GM19372 (cell line): ENCODE measurements at regions not wholly inside any gene's neighbourhood (a gene's known extent, or its start where the extent isn't known, plus 50 kb on each side); places are given as distances from the start of the nearest gene placed in this dataset.

ENCODE experiments used
- ATAC-seq: cut with Tn5 transposase; IDR thresholded peaks from one replicate; pipeline ENCODE4 v1.9.1; 2021; ENCODE audit warnings: mild to moderate bottlenecking, low read depth, moderate library complexity; ENCODE audit not compliant: unreplicated experiment

DNA sequence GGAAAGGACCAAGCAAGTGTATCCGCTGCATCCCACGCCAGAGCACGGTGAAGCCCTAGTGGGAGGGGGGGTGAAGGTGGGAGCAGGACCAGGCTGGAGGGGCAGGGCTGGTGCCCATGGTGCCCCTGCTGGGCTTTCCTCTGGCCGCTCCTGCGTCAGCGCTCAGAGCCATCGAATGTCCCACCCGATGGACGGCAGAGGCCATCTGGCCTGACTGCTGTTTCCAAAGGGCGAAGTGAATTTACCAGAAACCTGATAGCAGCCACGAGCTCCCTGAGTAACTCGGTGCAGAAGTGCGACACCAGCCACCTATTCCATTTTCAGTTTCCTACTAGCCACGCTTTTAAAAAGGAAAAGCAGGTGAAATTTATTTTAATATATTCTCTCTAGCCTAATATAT is 203.6 kb upstream of the CIBAR2 start:
- no peak for ATAC-seq

GRCh38 chr16:85316321-85316919 is 204.1 kb upstream of the CIBAR2 start:
- ATAC-seq: no peak

DNA sequence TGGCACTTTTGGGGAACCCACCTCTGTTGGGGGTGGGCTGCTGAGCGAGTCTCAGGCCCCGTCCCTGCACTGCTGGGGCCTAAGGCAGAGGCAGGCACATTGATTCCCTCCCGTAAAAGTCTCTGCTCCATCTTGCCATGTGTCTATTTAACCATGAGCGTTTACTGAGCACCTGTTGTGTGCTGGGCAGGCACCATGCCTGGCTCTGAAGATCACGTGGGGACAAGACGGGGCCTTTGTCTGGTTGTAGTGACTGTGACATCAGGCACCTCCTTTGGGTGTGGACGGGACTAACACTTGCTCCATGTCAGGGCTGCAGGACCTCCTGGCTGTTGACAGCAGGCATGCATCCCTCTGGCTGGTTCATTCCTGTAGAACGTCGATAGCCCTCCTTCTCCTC is 204.7 kb upstream of the CIBAR2 start:
- ATAC-seq: no peak

GRCh38 chr16:85317704-85318103 is 205.4 kb upstream of the CIBAR2 start:
- no peak for ATAC-seq

- ATAC-seq: no peak
Observed at GRCh38 chr16:85319208-85319983, 207.1 kb upstream of the CIBAR2 start.

GRCh38 chr16:85319984-85320440 is 207.7 kb upstream of the CIBAR2 start:
- no peak for ATAC-seq

DNA sequence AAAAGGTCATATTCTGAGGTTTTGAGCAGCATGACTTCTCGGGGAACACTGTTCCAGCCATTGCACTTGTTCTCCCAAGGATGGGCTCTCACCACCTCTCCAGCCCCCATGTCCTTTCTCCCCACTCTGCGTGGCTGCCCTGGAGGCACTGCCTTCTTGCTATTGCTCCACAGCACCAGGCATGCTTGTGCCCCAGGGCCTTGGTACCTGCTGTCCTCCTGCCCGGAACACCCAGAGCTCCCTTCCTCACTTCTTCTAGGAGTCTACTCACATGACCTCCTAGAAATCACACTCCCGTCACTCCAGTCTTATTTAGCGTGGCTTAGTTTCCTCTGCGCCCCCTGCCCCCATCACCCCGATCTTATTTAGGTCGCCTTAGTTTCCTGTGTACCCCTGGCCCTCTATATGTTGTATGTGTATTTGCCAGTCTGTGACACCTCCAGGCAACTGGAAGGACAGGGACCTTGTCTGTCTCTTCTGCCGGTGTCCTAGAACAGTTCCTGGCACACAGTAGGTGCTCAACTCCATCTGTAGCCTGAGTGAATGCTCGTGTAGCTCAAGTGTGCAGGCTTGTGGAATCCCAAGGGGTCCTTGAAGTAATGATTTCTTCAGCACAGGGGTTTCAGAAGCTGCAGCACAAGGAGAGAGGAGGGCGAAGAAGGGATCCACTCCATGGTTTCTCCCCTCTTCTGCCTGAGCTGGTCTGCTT is 208.6 kb upstream of the CIBAR2 start:
- no peak for ATAC-seq

GRCh38 chr16:85321509-85322271 is 209.4 kb upstream of the CIBAR2 start:
- no peak for ATAC-seq

DNA sequence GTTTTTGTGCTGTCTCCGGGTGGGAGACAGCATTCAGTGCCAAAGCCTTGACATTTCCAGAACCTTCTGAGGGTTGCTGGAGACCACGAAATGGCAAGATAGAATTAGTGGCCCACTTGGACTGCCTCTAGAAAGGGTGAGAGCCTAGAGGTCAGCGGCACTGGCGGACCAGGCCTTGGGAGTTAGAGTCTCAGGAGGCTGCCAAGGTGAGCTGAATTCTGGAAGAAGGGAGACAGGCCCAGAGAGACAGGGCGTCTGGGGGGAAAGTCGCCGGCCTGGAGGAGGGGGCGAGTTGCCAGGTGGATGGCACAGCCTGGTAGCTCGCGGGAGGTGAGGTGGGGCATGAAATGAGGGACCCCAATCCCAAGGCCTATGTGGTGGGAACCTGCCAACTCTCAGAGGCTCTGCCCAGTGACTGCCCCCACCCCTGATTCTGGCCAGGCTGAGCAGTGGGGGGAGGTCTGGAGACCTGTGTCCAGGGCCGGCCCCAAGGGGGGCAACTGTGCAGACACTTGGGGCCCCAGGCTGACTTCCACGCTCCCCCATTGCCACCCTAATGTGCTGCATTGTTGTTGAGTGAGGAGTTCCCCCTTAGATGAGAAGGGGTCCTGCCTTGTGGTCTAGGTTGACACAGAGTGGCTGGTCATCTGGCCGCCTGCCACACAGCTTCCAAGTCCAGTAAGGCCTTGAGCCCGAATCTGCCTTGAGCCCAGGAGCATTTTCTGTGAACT is 211.1 kb upstream of the CIBAR2 start:
- no peak for ATAC-seq

DNA sequence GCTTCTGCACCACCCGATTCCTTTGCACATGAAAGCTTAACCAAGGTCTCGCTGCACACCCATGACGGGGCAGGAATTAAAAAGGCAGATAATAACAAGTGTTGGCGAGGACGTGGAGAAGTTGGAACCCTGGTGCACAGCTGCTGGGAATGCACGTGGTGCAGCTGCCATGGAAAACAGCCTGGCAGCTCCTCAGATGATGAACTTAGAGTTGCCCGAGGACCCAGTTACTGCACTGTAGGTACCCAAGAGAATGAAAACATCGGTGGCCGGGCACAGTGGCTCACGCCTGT is 211.6 kb upstream of the CIBAR2 start:
- no peak for ATAC-seq

DNA sequence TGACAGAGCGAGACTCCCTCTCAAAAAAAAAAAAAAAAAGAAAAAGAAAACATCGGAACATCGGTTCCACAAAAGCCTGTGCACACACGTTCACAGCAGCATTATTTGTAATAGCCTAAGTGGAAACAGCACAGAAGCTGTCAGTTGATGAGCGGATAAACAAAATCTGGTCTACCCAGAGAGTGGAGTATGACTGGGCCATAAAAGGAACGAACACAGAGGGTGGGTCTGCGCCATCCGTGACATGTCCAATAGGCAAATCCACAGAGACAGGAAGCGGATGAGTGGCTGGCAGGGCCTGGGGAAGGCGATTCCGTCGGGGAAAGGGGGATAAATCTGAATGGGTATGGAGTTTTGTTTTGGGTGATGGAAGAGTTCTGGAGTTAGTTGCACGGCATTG is 212.2 kb upstream of the CIBAR2 start:
- no peak for ATAC-seq

GRCh38 chr16:85326113-85326793 is 214.0 kb upstream of the CIBAR2 start:
- no peak for ATAC-seq

- ATAC-seq: no peak
Observed at GRCh38 chr16:85326794-85327181, 214.5 kb upstream of the CIBAR2 start.

DNA sequence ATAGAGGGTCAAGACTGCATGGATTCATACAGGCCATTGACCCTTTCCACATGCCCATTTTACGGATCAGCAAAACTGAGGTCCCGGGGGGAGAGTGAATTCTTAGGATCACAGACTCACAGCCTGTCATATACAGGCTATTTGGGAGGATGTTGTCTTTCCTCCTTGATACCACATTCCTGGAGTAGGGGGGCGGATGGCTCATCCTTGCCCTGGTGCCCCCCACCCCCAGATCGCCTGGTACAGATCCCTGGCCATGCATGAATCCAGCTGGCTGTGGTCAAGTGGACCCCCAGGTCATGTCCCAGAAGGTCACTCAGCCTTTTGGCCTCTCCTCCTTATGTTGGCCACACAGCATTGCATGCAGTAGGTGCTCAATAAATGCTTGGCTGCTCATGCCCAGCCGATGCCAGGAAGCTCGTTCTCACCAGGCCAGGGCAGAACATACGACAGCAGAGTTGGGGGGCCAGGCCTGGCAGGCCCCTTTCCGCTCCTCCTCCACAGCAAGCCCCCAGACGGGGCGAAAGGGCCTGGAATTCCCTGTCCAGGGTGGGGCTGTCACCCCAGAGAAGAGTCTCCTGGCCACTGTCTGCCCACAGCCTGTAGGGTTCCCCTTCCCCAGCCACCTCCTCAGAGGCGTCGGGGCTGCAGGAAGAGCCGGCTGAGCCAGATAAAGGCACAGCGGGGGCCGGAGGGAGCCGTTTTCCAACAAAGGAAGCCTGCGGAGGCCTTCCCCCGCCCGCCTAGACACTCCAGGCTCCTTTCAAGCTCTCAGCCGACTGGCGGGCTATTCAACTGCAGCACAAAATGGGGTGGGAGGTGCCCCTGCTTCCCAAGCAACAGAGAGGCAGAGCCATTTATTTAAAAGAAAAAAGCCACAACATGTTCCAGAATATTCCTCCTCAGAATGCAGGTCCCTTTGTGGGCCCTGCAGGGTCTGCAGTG is 215.7 kb upstream of the CIBAR2 start:
- no peak for ATAC-seq

GRCh38 chr16:85328676-85329058 is 216.4 kb upstream of the CIBAR2 start:
- no peak for ATAC-seq

- no peak for ATAC-seq
Observed at GRCh38 chr16:85329059-85329812, 217.0 kb upstream of the CIBAR2 start.

DNA sequence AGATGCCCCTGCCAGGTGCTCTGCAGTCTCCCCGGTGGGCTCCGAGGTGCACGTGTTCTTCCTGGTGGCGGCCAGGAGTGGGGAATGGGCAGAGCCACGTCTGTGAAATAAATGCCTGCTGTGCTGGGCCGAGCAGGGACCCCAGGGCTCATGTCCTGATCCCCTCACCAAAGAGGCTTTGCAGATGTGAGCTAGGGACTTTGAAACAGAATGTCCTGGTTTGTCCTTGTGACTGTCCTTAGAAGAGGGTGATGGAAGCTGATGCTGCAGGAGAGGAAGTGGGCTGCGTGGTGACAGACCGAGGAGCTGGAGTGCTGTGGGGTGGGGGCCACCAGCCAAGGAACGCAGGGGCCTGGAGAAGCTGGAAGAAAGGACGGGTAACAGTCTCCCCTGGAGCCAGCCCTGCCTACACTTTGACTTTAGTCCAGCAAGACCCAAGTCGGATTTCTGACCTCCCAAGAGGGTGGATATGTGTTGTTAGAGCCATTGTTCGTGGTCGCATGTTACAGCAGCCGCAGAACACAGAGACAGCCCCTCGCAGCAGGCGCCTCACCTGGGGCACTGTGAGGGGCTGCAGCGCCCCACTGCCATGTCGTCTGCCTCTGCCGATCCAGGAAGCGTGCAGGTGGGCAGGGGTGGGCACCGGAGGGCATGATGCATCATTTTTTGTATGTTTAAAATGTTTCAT is 217.9 kb upstream of the CIBAR2 start:
- no peak for ATAC-seq
